HG03060 (cell line): ENCODE measurements at regions not wholly inside any gene's neighbourhood (a gene's known extent, or its start where the extent isn't known, plus 50 kb on each side); places are given as distances from the start of the nearest gene placed in this dataset.

Experiments used
- ATAC-seq: cut with Tn5 transposase; IDR thresholded peaks from one replicate; pipeline ENCODE4 v1.9.1; 2021; ENCODE audit warnings: low read depth, moderate number of reproducible peaks; ENCODE audit not compliant: unreplicated experiment

DNA sequence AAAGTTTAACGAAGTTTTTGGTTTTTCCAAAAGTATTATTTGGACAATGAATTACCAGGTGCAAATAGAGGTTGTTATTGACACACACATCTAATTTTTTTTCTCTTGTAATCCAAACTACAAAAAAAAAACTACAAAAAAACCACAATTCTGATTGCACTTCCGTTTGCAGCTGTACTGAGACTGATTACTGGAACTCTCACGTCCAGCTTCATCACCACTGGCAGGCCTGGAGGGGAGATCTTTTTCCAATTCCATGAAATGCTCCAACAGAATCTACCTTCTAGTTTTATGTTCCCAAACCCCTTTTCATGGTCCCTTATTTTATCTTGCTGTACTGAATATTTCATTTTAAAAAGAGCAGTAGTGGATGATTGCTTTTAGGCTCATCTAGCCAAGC is 1118.3 kb downstream of the C4orf33 start:
- ATAC-seq = no peak

DNA sequence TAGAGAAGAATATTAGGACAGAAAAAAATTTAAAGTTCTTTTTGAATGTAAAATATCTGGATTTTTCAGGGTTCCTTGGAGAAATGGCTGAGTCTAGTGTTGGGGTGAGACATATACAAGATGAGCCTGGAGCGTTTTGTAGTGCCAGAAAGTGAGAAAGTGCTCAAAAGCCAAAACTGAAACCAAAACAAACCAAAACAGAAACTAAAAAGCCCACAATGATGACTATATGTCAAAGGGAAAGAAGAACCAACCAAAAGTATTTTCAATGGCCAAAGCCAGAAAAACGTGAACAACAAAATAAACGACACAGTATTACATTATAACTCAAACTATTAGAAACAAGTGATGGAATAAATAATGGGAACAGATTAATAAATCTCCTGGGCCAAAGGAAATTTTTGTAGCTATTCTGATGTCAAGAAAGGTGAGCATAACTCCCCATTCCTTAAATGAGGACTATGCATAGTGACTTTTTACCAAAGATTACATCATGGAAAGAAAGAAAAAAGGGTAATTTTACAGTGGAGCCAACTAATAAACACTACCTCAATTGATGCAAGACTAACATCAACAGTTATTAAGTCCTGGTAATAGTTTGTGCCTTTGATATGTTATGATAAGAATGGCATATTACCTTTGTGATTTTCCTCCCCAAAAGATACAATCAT is 1137.6 kb downstream of the C4orf33 start:
- ATAC-seq = peak; percentile 100

DNA sequence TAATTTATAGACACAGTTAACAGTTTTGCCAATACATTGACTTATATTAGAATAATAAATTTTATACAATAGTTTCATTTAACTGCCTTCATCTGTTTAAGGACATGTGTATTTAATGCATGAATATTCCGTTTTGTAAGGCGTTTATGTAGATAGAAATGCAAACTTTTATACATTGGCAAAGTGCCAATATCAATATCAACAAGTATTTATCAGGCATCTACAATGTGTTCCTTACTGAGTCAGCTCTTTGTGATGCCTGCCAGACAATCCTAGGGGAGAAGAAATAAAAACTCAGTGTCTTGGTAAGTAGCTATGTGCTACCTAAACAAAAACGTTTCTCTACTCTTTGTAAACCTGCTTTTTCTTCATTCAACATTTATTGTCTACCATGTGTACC is 1142.2 kb downstream of the C4orf33 start:
- ATAC-seq = no peak

DNA sequence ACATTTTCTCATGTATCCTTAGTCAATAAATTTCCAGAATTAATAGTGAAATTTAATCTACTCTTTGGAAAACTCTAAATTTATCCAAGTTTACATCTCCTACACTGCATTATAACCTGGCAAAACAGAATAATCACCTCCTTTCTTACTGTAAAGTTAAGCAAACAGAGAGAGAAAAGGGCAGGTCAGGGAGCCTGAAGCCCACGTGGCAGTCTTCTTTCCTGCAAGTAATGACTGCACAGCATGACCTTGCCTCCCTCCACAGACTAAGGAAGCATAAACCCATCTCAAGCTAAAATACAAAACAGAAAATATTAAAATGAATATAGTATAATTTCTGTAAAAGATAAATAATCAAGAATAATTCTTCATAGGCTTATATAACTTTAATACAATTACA is 1153.0 kb downstream of the C4orf33 start:
- ATAC-seq = no peak

DNA sequence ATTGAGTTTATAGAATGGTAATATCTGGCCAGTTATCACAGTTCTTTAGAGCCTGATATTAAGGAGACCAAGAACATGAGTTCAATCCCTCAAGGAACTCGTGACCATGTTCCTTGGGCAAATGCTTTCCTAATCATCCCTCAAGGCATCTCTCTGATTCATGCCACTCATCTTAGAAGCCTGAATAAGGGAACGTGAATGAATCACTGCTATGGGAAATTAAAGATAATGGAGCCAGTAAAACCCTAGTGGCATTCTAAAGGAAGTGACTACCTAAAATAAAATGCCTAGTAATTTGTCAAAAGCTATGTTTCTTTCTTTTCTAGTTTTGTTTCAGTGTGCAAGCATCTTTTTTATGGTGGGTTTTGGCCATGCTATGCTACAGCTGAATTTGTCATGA is 1161.3 kb downstream of the C4orf33 start:
- no peak for ATAC-seq

DNA sequence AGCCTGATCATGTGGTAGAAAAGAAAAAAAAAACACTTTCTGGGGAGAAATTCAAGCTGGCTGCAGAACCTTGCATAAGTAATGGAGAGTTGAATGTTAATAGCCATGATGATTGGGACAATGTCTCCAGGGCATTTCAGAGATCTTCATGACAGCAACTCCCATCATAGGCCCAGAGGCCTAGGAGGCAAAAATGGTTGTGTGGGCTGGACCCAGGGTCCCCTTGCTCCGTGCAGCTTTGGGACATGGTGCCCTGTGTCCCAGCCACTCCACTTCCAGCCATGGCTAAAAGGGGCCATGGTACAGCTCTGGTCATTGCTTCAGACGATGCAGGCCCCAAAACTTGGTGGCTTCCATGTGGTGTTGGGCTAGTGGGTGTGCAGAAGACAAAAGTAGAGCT is 1170.9 kb downstream of the C4orf33 start:
- ATAC-seq = no peak

DNA sequence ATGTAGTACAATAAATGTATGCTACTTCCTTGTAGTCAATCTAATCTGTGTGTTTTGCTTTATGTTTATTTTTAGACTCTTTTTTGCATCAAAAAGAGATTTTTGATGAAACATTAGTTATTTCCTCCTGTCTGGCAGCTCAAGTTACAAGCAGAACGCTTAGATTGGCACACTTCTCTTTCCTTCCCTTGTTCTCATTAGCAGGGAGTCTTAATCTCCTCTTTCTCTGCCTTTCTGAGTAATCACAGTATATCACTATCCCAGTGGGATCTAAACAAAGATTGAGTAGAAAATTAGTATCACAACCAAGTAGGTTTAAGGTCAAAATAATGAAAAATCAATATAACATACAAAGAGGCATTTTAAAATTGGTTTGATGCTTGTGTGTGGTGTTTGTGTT is 1192.6 kb downstream of the C4orf33 start:
- ATAC-seq = no peak

DNA sequence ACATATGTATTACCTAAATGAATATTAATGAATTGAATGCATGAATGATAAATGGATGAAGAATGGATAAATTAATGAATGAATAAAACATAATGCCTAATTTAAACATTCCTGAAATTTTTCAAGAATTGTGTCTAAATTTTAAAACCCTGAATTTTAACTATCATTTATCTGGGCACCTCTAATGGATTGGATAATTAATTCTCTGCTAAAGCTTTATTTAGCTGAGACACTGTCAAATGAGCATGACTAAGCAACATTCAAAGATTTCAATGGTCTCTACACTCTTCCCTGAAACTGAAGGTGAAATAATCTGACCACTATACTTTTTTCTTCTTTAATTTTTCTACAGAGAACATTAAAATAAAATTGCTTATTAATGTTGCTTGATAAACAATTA is 1197.7 kb downstream of the C4orf33 start:
- no peak for ATAC-seq

DNA sequence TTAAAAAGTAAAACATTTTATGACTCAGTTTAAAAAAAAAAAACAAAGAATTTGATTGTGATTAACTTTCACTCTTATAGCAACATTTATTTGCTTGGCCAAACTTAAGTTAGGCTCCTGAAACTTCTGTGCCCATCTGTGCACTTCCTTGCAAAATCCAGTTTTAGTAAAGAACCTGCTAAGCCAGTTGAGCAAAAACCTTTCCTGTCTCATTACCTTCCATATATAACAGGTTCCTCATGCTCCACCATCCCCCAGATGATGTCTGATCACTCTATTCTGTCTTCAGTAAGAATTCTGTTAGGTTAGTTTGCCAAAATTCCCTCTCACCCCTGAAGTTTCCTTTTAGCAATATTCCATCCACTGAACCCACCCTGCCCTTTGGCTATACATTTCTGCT is 1200.5 kb downstream of the C4orf33 start:
- ATAC-seq = no peak

DNA sequence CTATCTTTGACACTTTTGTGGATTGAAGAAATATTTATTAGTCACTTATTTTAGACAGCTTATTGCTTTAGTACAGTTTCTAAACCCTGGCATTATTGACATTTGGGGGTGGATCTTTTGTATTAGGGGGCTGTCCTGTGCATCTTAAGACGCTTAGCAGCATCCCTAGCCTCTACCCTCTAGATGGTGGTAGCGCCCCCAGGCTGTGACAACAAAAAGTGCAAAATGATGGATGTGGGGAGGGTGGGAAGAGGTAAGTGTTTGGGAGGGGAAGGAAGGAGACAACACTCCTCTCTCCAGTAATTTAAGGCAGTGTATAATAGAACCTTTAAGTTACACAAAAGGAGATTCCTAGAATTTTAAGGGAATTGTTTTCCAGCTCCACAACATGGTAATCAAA is 1210.6 kb downstream of the C4orf33 start:
- ATAC-seq = no peak

DNA sequence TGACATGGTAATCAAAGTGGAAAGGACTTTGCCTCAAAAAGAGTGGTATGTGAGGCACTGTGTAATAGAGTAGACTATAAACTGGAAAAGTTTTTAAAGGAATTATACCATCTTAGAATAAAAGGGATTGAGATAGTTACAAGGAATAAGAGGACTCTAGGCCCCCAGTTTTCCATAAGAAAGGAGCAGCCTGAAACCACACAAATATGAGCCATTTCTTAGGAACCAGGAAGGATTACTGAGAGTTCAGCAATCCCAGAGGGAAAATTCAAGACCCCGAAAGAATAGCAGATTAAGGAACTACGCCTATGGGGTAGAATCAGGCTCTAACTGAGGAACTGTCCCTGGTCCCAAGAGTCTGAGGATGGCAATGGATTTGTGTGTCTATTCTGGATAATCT is 1213.3 kb downstream of the C4orf33 start:
- no peak for ATAC-seq

DNA sequence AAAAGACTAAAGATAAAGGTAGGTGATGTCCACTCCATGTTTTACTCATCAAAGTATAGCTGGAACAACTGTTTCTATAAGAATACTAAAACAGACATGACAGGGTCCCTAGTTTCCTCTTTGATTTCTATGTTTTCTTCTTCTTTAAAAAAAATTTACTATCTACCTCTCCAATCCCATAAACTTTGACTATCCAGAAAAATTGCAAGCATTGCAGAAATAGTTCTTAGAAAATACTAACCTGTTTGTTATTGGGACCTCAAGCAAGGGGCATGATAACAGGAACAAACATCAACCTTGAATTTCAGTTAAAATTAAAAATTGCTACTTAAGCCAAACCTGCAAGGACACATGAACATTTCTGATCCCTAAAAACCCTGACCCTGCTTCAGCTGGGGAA is 1226.5 kb downstream of the C4orf33 start:
- no peak for ATAC-seq

DNA sequence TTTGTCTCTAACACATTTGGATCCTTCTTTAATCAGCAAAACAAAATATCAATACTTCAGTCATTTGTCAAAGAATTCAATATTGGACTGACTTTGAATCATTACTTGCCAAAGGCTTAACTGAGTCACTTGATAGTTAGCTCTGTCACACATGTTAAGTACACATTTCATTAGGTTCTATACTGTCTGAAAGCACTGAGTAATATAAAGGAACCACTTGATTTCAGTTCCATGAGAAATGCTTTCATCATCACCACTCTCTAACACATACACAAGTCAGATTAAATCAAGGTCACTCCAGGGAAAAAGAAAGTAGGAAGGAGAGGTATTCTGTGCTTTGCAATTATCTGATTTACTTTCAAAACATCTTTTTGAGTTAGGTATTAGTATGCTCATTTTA is 1233.1 kb downstream of the C4orf33 start:
- ATAC-seq = no peak

DNA sequence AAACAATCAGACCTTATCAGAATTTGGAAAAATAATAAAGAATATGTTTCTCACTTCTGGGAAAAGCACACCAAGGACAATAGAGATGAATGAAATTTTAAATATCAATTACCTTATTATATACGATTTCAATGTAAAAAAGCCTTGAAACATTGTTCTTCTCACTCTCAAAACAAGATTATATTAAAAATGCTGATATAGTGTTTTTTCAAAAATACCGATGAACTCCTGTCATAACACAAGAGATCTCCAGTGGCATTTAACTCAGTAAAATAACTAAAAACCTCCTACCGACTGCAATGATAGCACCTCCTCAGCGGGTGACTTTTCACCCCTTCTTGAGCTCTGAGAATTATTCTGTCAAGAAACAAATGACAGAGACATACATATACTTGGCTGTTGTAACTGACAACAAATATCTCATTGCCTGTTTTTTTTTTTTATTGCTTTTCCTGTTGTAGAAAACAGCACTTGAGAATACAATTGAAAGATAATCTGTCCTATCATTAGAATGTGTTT is 1237.3 kb downstream of the C4orf33 start:
- ATAC-seq = no peak

DNA sequence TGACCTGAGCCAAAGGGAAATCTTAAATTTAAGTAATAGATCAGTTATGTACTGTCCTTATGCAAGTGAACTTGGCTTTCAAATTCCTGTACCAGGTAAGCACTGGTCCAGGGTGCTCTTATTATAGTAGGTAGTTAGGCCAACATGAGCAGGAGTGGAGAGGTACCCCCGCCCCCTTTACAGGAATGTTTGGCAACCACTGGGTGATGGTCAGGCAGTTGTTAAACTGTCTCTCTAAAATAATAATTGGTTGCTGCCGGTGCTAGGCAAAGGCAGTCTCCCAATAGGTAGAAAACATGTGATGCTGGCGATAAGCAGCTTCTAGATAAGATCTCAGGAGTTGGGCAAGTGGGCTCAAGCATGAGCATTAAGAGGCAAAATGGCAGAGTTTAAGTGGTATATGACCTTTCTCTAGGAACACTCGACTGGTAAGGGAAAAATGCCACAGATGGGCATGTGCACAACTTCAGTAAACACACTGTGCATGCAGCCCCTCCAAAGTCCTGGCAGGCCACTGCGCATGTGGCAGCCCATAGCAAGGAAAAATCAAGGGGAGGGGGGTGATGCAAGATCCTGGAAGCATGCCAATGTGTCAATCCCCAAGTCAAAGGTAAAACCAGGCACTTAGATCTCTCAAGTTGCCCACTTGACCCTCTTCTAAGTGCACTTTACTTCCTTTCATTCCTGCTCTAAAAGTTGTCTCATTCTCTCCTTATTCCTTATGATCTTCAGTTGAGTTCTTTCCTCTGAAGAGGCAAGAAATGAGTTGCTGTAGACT is 1239.7 kb downstream of the C4orf33 start:
- ATAC-seq = no peak

DNA sequence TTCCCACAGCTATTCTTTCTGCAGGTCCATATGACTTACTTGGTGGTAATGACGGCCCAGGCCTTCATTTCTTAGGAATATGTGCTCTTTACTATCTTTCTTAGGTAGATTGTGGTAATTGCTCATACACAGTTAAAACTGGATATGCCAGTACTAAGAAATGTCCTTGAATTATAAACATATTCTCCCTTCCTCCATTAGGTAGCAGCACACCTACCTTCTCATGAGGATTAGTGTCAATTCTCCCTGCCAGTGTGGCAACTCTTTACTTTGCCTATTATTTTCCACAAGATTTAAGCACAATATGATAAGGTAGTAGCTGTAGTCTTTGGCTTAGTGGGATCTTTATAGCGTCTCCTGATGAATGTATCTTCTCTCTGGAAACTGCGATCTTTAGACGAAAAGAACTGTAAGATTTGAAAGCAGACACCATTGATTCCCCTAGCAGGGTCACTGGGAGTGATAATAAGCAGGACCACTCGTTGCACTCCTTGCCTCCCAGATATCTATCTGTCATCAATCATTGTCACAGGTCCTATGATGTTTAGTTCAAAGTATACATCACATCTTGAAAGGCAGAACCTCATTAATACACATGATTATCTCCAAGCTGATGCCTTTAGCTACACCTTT is 1240.7 kb downstream of the C4orf33 start:
- peak; percentile 90 for ATAC-seq

DNA sequence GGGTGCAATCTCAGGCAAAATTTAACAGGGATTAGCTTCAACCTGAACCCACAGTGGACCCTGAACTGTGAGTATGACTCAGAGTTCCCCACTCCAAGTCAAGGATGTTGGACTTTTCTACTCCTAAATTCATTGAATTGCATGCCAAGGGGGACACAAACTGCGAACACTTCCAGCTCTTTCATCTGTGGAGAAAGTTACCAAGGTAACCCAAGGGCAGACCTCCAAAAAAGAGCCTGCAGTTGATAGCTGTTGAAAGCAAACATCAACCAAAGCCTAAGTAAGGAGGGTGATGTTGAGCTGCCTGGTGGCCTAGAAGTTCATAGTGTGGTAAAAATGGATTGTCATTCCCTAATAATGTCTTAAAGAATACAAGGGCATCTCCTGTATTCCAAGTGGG is 1242.9 kb downstream of the C4orf33 start:
- ATAC-seq = no peak

DNA sequence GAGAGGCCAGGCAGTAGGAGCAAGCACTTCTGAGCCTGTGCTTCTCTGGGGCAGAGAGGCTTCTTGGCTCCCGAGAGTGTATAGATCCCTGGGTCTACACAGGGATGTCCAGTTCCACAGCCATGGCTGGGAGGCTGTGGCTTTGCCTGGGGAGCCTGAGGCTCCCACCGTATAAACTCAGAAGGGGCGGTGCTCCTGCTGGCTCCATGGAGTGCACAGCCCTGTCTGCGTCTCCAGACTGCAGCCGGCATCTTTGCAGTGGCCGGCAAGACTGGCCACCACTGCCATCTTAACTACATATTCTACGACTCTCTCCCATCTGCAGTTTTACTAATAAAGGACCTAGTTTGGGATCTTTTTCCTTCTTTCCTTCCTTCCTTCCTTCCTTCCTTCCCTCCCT is 1253.8 kb downstream of the C4orf33 start:
- no peak for ATAC-seq

DNA sequence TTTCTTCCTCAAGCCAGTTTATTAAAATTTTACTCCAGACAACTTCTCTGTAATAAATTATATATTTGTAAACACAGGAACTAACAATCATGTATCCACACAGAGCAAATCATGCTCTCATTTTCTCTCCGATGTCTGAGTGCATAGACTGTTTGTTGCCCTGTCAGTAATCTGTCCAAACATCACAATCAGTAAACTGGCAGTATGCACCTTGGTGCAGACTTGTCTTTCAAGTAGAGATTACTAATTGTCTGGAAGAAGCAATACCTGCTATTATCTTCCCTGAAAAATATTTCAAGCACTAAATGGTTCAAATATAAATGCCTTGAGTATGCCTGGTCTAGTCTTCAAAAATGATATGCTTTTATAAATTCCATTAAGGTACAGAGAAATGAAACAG is 1260.9 kb downstream of the C4orf33 start:
- ATAC-seq = no peak

DNA sequence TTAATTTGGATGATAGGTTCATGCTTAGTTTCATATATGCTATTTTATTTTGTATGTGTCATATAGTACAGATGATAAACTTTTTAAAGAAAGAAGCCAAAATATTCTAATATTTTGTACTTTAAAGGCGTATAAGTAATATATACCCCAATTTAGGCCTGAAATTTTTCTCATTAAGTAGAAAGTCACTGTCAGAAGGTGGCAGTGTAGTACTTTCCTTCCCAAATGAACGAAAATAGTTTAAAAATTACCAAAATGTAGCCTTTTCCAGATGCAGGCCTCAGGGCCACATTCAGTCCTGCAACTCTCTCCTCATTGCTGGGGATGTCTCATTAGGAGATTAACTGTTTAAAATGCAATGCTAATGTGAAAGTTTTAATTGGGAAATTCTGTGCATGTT is 1263.6 kb downstream of the C4orf33 start:
- ATAC-seq = no peak

DNA sequence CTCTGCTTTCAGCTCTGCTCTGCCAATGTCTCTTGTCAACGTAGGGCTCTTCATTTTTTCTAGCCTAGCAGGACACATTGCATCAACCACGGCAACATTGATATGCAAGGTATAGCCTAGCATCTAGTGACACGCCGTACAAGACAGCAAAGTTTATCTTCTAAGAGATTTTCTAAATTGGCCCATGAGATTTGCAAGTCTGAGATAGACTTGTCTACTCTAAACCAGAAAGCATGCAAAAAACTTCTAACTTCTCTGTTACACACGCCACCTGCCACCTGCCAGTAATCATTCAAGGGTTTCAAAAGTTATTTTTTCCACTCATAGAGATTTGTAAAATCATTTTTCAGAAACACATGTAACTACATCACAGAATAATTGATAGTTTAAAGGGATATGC is 1265.7 kb downstream of the C4orf33 start:
- ATAC-seq = no peak

DNA sequence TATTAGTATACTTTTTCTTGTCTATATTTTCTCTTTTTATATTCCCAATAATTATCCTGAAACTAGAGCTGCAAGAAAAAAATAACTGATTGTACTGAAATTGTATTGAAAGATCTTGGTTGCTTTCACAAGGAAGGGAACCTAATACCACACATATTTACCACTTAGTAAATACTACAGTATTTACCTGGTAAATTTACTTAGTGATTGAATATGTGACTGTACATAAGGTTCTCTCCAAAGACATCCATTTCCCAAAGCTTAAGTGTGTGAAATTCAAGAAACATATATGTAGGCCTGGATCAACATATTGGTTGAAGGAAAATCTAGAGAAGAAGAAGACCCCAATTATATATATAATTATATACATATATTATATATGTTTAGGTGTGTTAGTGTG is 1272.7 kb downstream of the C4orf33 start:
- ATAC-seq = no peak
